IMR-90 (cell line): ENCODE measurements at regions not wholly inside any gene's neighbourhood (a gene's known extent, or its start where the extent isn't known, plus 50 kb on each side); places are given as distances from the start of the nearest gene placed in this dataset.

Experiments
- ATAC-seq: fragments of 200-7000 bp; cut with Tn5 transposase; 2 replicates; pipeline ENCODE4 v1.9.1; 2020; ENCODE audit warnings: low read depth, mild to moderate bottlenecking, moderate library complexity
- BruUV-seq: library from RNA; stranded (reverse); fragments of 400-500 nt; replicated peaks from 2 replicates; lab custom pipeline; 2021; lab: Mats Ljungman, UMichigan
- CTCF ChIA-PET: fragments of 300-600 bp; formaldehyde crosslinking; extraction: SDS; loops from one replicate; lab custom pipeline; 2021; ENCODE audit warnings: antibody characterized with exemption; lab: Yijun Ruan, JAX
- POLR2A ChIA-PET: fragments of 300-600 bp; sonication (Branson Sonifier 250); formaldehyde crosslinking; loops from one replicate; lab custom pipeline; 2022; ENCODE audit warnings: antibody characterized with exemption; ENCODE audit not compliant: unreplicated experiment; lab: Charles Lee
- DNase-seq: peaks from one replicate; pipeline ENCODE4 v3.0.0; 2013
- H2AFZ ChIP-seq: replicated peaks from 2 replicates; pipeline ENCODE3; 2013; ENCODE audit warnings: low read length, mild to moderate bottlenecking; ENCODE audit not compliant: poor library complexity
- H2AK5ac ChIP-seq: 2 replicates; pipeline ENCODE4 v1.6.1; 2013; ENCODE audit warnings: low read depth, low read length, inconsistent platforms
- H2AK9ac ChIP-seq: replicated peaks from 2 replicates; pipeline ENCODE3; 2013; ENCODE audit warnings: mild to moderate bottlenecking, low read depth, low read length, moderate library complexity; ENCODE audit not compliant: poor library complexity
- H2BK120ac ChIP-seq: 2 replicates; pipeline ENCODE4 v1.6.1; 2013; ENCODE audit warnings: low read depth, low read length, inconsistent platforms
- H2BK15ac ChIP-seq: 3 replicates; pipeline ENCODE4 v1.6.1; 2013; ENCODE audit warnings: low read depth, low read length, inconsistent platforms
- H2BK20ac ChIP-seq: 2 replicates; pipeline ENCODE4 v1.6.1; 2013; ENCODE audit warnings: low read depth, mild to moderate bottlenecking, inconsistent platforms, low read length, moderate library complexity
- H2BK5ac ChIP-seq: 2 replicates; pipeline ENCODE4 v1.6.1; 2013; ENCODE audit warnings: mild to moderate bottlenecking, low read depth, low read length, inconsistent platforms; ENCODE audit not compliant: poor library complexity, severe bottlenecking
- H3K14ac ChIP-seq: replicated peaks from 2 replicates; pipeline ENCODE4 v1.6.1; 2013; ENCODE audit warnings: low read depth, low read length, inconsistent platforms
- H3K18ac ChIP-seq: 2 replicates; pipeline ENCODE4 v1.6.1; 2013; ENCODE audit warnings: low read depth, low read length, control low read depth
- H3K23ac ChIP-seq: 2 replicates; pipeline ENCODE4 v1.6.1; 2013; ENCODE audit warnings: low read depth, low read length, inconsistent platforms
- H3K27ac ChIP-seq: 2 replicates; pipeline ENCODE4 v1.5.1; 2013; ENCODE audit warnings: mild to moderate bottlenecking, control low read depth, low read length; ENCODE audit not compliant: insufficient read depth
- H3K27me3 ChIP-seq: 2 replicates; pipeline ENCODE4 v1.6.1; 2013; ENCODE audit warnings: low read length; ENCODE audit not compliant: control insufficient read depth, insufficient read depth
- H3K36me3 ChIP-seq: 2 replicates; pipeline ENCODE4 v1.6.1; 2013; ENCODE audit warnings: low read length, mixed read lengths; ENCODE audit not compliant: control insufficient read depth, insufficient read depth
- H3K4ac ChIP-seq: 2 replicates; pipeline ENCODE4 v1.6.1; 2013; ENCODE audit warnings: low read depth, low read length, inconsistent platforms
- H3K4me1 ChIP-seq: 2 replicates; pipeline ENCODE4 v1.6.1; 2013; ENCODE audit warnings: low read length, mixed read lengths; ENCODE audit not compliant: control insufficient read depth, insufficient read depth
- H3K4me2 ChIP-seq: 2 replicates; pipeline ENCODE4 v1.6.1; 2013; ENCODE audit warnings: low read depth, mild to moderate bottlenecking, control low read depth, low read length, moderate library complexity
- H3K4me3 ChIP-seq: 2 replicates; pipeline ENCODE4 v1.5.1; 2013; ENCODE audit warnings: low read depth, mild to moderate bottlenecking, control low read depth, low read length, moderate library complexity; ENCODE audit not compliant: insufficient read depth
- H3K56ac ChIP-seq: 2 replicates; pipeline ENCODE4 v1.6.1; 2013; ENCODE audit warnings: low read length, inconsistent platforms; ENCODE audit not compliant: insufficient read depth; ENCODE audit errors: extremely low read depth
- H3K79me1 ChIP-seq, 2 experiments: 2 replicates each; pipeline ENCODE4 v1.6.1; 2013; ENCODE audit warnings: low read length in 2 of 2, inconsistent platforms in 1 of 2, low read depth in 1 of 2
- H3K9ac ChIP-seq: 2 replicates; pipeline ENCODE4 v1.6.1; 2013; ENCODE audit warnings: low read depth, low read length, control low read depth
- H3K9me1 ChIP-seq: 2 replicates; pipeline ENCODE4 v1.6.1; 2013; ENCODE audit warnings: low read length, inconsistent platforms; ENCODE audit not compliant: insufficient read depth
- H3K9me3 ChIP-seq: 2 replicates; pipeline ENCODE4 v1.6.1; 2013; ENCODE audit warnings: low read length; ENCODE audit not compliant: control insufficient read depth, insufficient read depth
- H4K20me1 ChIP-seq: 2 replicates; pipeline ENCODE4 v1.6.1; 2013; ENCODE audit warnings: low read length, inconsistent platforms; ENCODE audit not compliant: insufficient read depth
- H4K5ac ChIP-seq: 2 replicates; pipeline ENCODE4 v1.6.1; 2013; ENCODE audit warnings: mild to moderate bottlenecking, low read depth, low read length, control low read depth
- H4K8ac ChIP-seq, 2 experiments: 2 replicates each; pipeline ENCODE4 v1.6.1; 2013; ENCODE audit warnings: low read depth in 2 of 2, low read length in 2 of 2, control low read depth in 1 of 2, inconsistent platforms in 1 of 2
- H4K91ac ChIP-seq: 2 replicates; pipeline ENCODE4 v1.6.1; 2013; ENCODE audit warnings: low read depth, low read length, inconsistent platforms; ENCODE audit not compliant: insufficient read depth
- MAZ ChIP-seq: IDR thresholded peaks from 2 replicates; pipeline ENCODE4 v1.6.1; 2012; ENCODE audit warnings: low read depth, mild to moderate bottlenecking, low read length, improper control_type of control experiment, moderate library complexity, borderline replicate concordance
- WGBS, 2 experiments: methylation state at CpG; one replicate each; pipeline versions ENCODE4 v1.1.5 to v1.1.7; 2013; ENCODE audit warnings: missing lambda C conversion rate in 2 of 2; ENCODE audit not compliant: insufficient read length in 1 of 2; ENCODE audit errors: extremely low coverage in 2 of 2; 5-methylcytosine and 5-hydroxymethylcytosine counted together
- dilution Hi-C: fragments of 300-500 bp; cut with HindIII; formaldehyde crosslinking; loops from one replicate; pipeline ENCODE4 v1.14.3; 2018; ENCODE audit warnings: low sequenced_read_pairs; ENCODE audit not compliant: unreplicated experiment
- in situ Hi-C: fragments of 300-500 bp; cut with MboI; formaldehyde crosslinking; loops from 3 replicates; pipeline ENCODE4 v1.14.3; 2019; ENCODE audit warnings: low sequenced_read_pairs, inconsistent platforms, mixed read lengths
- intact Hi-C: fragments of 100-400 bp; cut with micrococcal nuclease; formaldehyde crosslinking; loops from 2 replicates; pipeline ENCODE4 v1.10.0; 2022

- ATAC-seq: no peak
- TF ChIP-seq MAZ: no peak
- no peak overlapping the region for H4K91ac ChIP-seq
Observed at GRCh38 chr3:80000022-80000421, 232.2 kb upstream of the ROBO1 start.

More at GRCh38 chr3:80000022-80000421, 232.2 kb upstream of the ROBO1 start:
- Histone ChIP-seq H3K56ac (no peak overlapping the region), H3K4me2 (no peak overlapping the region), H3K23ac (no peak overlapping the region), H3K14ac (no peak overlapping the region), H3K27ac (no peak overlapping the region), H2BK15ac (no peak overlapping the region), H4K8ac (no peak overlapping the region), H2BK5ac (no peak overlapping the region), H3K18ac (no peak overlapping the region), H2AFZ (no peak overlapping the region), H3K9me1 (no peaks in the 10 kb centered on the region), H3K79me1 (no peaks in the 10 kb centered on the region), H2AK5ac (no peak overlapping the region), H3K4me3 (no peak overlapping the region), H4K5ac (no peak overlapping the region), H2BK20ac (no peak overlapping the region), H3K27me3 (no peaks in the 10 kb centered on the region), H3K4ac (no peak overlapping the region), H3K9ac (no peak overlapping the region), H3K4me1 (no peaks in the 10 kb centered on the region), H3K9me3 (peaks cover 2% of the 10 kb centered on the region; the same call in 1 of the 2 replicates), H3K36me3 (no peaks in the 10 kb centered on the region), H2AK9ac (no peak overlapping the region), H2BK120ac (no peak overlapping the region), H4K20me1 (no peaks in the 10 kb centered on the region)
- intact Hi-C loops (no loop called here), dilution Hi-C loops (no loop called here), in situ Hi-C loops (no loop called here)
- no peak for DNase-seq
- ChIA-PET POLR2A (no interaction called here), CTCF (no interaction called here)
- BruUV-seq: no TSS peak
- no CpG with 5 or more reads among the region's 5 CpGs for WGBS, 2 experiments
